GM06990 (cell line): ENCODE measurements at regions not wholly inside any gene's neighbourhood (a gene's known extent, or its start where the extent isn't known, plus 50 kb on each side); places are given as distances from the start of the nearest gene placed in this dataset.

ENCODE experiments used
- DNase-seq: peaks from one replicate; pipeline ENCODE4 v3.0.0-alpha.2; 2011; ENCODE audit not compliant: insufficient read length; ENCODE audit errors: extremely low read depth
- H3K27me3 ChIP-seq: replicated peaks from 2 replicates; pipeline ENCODE4 v1.6.0; 2011; ENCODE audit warnings: low read length; ENCODE audit not compliant: control insufficient read depth, insufficient read depth
- H3K36me3 ChIP-seq: 2 replicates; pipeline ENCODE4 v1.5.1; 2011; ENCODE audit warnings: low read length; ENCODE audit not compliant: control insufficient read depth, insufficient read depth
- H3K4me3 ChIP-seq: replicated peaks from 2 replicates; pipeline ENCODE4 v1.5.1; 2011; ENCODE audit warnings: low read depth, mild to moderate bottlenecking, control low read depth, low read length
- CTCF ChIP-seq: IDR thresholded peaks from 2 replicates; pipeline ENCODE4 v1.5.1; 2011; ENCODE audit warnings: low read length, control low read depth, mild to moderate bottlenecking, inconsistent platforms; ENCODE audit not compliant: insufficient read depth, poor library complexity, severe bottlenecking

DNA sequence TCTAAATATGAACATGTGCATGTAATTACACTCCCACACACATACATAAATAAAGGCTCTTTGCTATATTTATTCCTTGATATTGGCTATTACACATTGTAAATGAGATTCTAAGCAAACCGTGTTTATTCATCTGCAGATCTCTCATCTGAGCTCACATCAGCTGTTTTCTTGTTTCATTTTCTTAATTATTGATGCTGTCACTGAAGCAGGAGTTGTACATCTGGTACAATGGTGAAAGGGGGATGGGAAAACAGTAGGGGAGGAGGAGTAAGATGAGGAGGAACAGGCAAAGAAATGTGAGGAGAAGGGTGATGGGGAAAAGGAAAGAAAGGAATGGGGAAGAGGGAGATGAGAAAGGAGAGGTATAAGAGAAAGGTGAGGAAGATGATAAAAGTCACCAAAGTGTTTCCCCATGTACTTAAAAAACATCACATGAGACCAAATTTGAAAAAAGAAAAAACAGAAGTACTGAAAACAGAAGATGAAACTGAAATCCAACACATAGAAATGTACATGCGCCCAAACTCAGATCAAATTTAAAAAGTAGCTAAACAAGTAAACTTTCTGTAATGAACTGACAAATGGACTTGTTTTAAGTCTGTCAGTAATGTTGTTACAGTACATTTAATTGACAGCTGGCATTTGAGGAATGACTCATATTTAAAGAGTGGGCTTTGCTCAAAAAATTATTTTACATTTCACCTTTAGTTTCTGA is 472.2 kb downstream of the ARL4A start:
- no peak for TF ChIP-seq CTCF
- no peak for DNase-seq
- Histone ChIP-seq H3K4me3 (no peak overlapping the region), H3K36me3 (no peaks in the 10 kb centered on the region), H3K27me3 (no peaks in the 10 kb centered on the region)

- TF ChIP-seq CTCF = no peak
- no peak for DNase-seq
- no peaks in the 10 kb centered on the region for H3K27me3 ChIP-seq
- no peaks in the 10 kb centered on the region for H3K36me3 ChIP-seq
- H3K4me3 ChIP-seq = no peak overlapping the region
These were observed 473.7 kb downstream of the ARL4A start for GRCh38 chr7:13161125-13161524.

GRCh38 chr7:13165854-13166253 is 478.4 kb downstream of the ARL4A start:
- Histone ChIP-seq H3K36me3 (no peaks in the 10 kb centered on the region), H3K27me3 (no peaks in the 10 kb centered on the region), H3K4me3 (no peak overlapping the region)
- no peak for DNase-seq
- TF ChIP-seq CTCF = no peak

- TF ChIP-seq CTCF = no peak
- H3K36me3 ChIP-seq = no peaks in the 10 kb centered on the region
- no peaks in the 10 kb centered on the region for H3K27me3 ChIP-seq
- no peak for DNase-seq
- H3K4me3 ChIP-seq = no peak overlapping the region
These were observed 479.4 kb downstream of the ARL4A start for GRCh38 chr7:13166801-13167200.

- H3K36me3 ChIP-seq = no peaks in the 10 kb centered on the region
- no peak for TF ChIP-seq CTCF
- no peaks in the 10 kb centered on the region for H3K27me3 ChIP-seq
- no peak for DNase-seq
- no peak overlapping the region for H3K4me3 ChIP-seq
These were observed 481.9 kb downstream of the ARL4A start for GRCh38 chr7:13169356-13169755.

GRCh38 chr7:13174991-13175390 is 487.6 kb downstream of the ARL4A start:
- DNase-seq = no peak
- no peak for TF ChIP-seq CTCF
- no peaks in the 10 kb centered on the region for H3K27me3 ChIP-seq
- no peaks in the 10 kb centered on the region for H3K36me3 ChIP-seq
- H3K4me3 ChIP-seq = no peak overlapping the region
